ENCODE measurements at regions not wholly inside any gene's neighbourhood (a gene's known extent, or its start where the extent isn't known, plus 50 kb on each side); places are given as distances from the start of the nearest gene placed in this dataset.
"Not testable (repeated sequence)": the region's sequence is repeated elsewhere in the genome, so short reads cannot be mapped to it uniquely, and the experiment has no call there.

DNA sequence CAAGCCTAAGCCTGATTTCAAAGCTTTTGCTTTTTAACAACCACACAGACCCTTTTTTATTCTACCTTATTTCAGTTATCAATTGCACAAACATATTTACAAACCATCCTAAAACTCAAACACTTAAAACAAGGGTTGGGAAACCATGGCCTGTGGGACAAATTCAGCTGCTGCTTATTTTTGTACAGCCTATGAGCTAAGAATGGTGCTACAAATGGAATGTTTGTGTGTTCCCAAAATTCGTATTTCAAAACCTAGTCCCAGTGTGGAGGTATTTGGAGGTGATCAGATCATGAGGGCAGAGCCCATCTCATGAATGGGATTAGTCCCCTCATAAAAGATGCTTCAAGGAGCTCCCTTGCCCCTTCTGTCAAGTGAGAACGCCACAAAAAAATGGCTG is 51.1 kb upstream of the MTLN start:
- H3K4me3 ChIP-seq; H3K27me3 ChIP-seq; H3K4me1 ChIP-seq; H3K27ac ChIP-seq; DNase-seq; H3K36me3 ChIP-seq; ATAC-seq; intact Hi-C loops (cut with DNase I); H3K9me3 ChIP-seq: not testable (repeated sequence)

Small RNA genes lying in the stretch of these regions (microRNA-seq; reads per million reads assigned to microRNA genes)
- 0 reads per million in 2 donors for gene MIR4436B2
